Common myeloid progenitor, CD34-positive (primary cell): ENCODE measurements at regions not wholly inside any gene's neighbourhood (a gene's known extent, or its start where the extent isn't known, plus 50 kb on each side); places are given as distances from the start of the nearest gene placed in this dataset.

ENCODE experiments used
- CTCF ChIA-PET: fragments of 350-600 bp; sonication (Branson Sonifier 250); formaldehyde crosslinking; loops from one replicate; lab custom pipeline; 2021; ENCODE audit warnings: antibody characterized with exemption; lab: Charles Lee
- POLR2A ChIA-PET: fragments of 350-600 bp; sonication (Branson Sonifier 250); formaldehyde crosslinking; loops from one replicate; lab custom pipeline; 2021; ENCODE audit warnings: antibody characterized with exemption; lab: Charles Lee
- DNase-seq, 3 donors: peaks; one replicate each; pipeline versions ENCODE4 v3.0.0 to v3.0.0-alpha.2; 2013
- H3K27ac ChIP-seq, 2 experiments: 1 replicate in 1 of 2; 2 replicates in 1 of 2; pipeline ENCODE4 v1.7.0; 2013; ENCODE audit warnings: inconsistent platforms in 2 of 2, low read length in 2 of 2, mild to moderate bottlenecking in 2 of 2, low read depth in 1 of 2, moderate library complexity in 1 of 2; ENCODE audit not compliant: severe bottlenecking in 2 of 2, insufficient read depth in 1 of 2, poor library complexity in 1 of 2
- H3K27me3 ChIP-seq, 5 experiments: replicated peaks in 2 of 5; 1 replicate in 3 of 5; 2 replicates in 2 of 5; pipeline versions ENCODE4 v1.6.1 to v1.7.0; 2013; ENCODE audit warnings: low read length in 4 of 5, mild to moderate bottlenecking in 2 of 5, moderate library complexity in 2 of 5, inconsistent platforms in 1 of 5; ENCODE audit not compliant: insufficient read depth in 5 of 5, control insufficient read depth in 4 of 5
- H3K36me3 ChIP-seq, 4 experiments: 1 replicate in 2 of 4; 2 replicates in 2 of 4; pipeline versions ENCODE4 v1.6.1 to v1.7.0; 2013; ENCODE audit warnings: low read length in 3 of 4, control low read depth in 1 of 4, mild to moderate bottlenecking in 1 of 4; ENCODE audit not compliant: control insufficient read depth in 4 of 4, insufficient read depth in 4 of 4
- H3K4me1 ChIP-seq, 4 experiments: 1 replicate in 3 of 4; 2 replicates in 1 of 4; pipeline versions ENCODE4 v1.6.1 to v1.7.1; 2013; ENCODE audit warnings: low read length in 3 of 4, mild to moderate bottlenecking in 3 of 4, control low read depth in 1 of 4, inconsistent platforms in 1 of 4, moderate library complexity in 1 of 4; ENCODE audit not compliant: control insufficient read depth in 4 of 4, insufficient read depth in 4 of 4; ENCODE audit errors: control extremely low read depth in 1 of 4
- H3K4me3 ChIP-seq, 7 experiments: 1 replicate in 4 of 7; 2 replicates in 3 of 7; pipeline versions ENCODE4 v1.5.1 to v1.7.0; 2013; ENCODE audit warnings: mild to moderate bottlenecking in 7 of 7, low read length in 6 of 7, moderate library complexity in 6 of 7, inconsistent platforms in 2 of 7, low read depth in 2 of 7, control low read depth in 1 of 7; ENCODE audit not compliant: insufficient read depth in 4 of 7, control insufficient read depth in 1 of 7; ENCODE audit errors: extremely low read depth in 1 of 7
- H3K9me3 ChIP-seq, 5 experiments: 1 replicate in 4 of 5; 2 replicates in 1 of 5; pipeline versions ENCODE4 v1.6.1 to v1.7.1; 2013; ENCODE audit warnings: low read length in 4 of 5, mild to moderate bottlenecking in 2 of 5, inconsistent platforms in 1 of 5, low read depth in 1 of 5, moderate library complexity in 1 of 5; ENCODE audit not compliant: control insufficient read depth in 4 of 5, insufficient read depth in 2 of 5; ENCODE audit errors: control extremely low read depth in 1 of 5
- WGBS: methylation state at CpG from one replicate; pipeline ENCODE4 v1.1.5; 2013; ENCODE audit not compliant: insufficient coverage; 5-methylcytosine and 5-hydroxymethylcytosine counted together

DNA sequence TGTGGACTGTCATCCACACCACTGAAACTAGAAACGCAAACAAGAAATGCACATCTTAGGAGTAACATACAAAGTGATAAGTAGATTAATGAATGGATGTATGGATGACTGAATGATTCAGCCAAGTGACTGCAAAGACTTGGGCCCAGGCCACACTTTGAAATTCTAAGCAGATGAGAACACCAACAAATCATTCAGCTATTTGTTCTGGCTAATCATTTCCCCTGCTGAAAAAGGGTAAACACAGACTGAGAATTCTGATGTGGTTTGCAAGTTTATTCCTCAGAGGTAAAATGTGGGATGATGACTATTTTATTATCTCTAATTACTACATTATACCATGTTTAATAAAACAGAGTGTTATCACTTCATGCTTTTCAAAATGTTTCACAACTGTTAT lies 163.2 kb upstream of the ADAMTS16 start:
- WGBS, result no CpG with 5 or more reads among the region's 1 CpG
- Histone ChIP-seq H3K27me3 (no peaks in the 10 kb centered on the region), H3K36me3 (no peaks in the 10 kb centered on the region), H3K27ac (no peak overlapping the region), H3K4me3 (no peak overlapping the region), H3K4me1 (no peaks in the 10 kb centered on the region), H3K9me3 (no peaks in the 10 kb centered on the region)
- DNase-seq, result no peak
- ChIA-PET CTCF (no interaction called here), POLR2A (no interaction called here)

DNA sequence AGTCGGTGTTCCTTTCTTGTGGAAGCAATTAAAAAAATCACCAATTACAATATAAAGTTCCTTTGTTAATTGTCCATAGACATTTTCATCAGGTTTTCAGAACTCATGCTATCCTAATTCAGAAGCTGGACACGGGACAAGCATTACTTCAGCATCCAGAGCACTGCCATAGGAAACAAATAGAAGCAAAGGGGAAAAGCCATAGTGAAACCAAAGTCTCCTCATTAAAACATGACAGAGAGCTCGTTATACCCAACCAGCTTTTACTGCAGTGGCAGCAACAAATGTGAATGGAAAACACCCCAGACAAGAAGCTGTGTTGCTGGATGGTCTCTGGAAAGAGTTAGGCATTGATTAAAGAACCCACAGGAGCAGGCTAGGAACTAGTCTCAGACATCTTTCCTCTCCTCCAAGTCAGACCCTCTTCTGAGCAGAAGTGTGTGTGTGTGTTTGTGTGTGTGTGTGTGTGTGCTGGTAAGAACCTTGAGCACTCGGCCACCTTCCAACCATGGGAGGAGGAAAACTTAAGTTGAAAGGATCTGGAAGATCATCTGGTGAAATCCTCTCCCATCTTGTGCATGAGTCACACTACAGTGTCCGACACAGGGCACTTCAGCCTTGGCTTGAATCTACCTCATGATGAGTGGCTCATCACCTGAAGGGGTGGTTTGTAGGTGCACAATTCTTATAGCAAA lies 162.6 kb upstream of the ADAMTS16 start:
- Histone ChIP-seq H3K4me3 (no peak overlapping the region), H3K27me3 (no peaks in the 10 kb centered on the region), H3K36me3 (no peaks in the 10 kb centered on the region), H3K27ac (no peak overlapping the region), H3K9me3 (no peaks in the 10 kb centered on the region), H3K4me1 (no peaks in the 10 kb centered on the region)
- DNase-seq, result no peak
- CTCF ChIA-PET, result no interaction called here
- POLR2A ChIA-PET, result no interaction called here
- WGBS, result 79% methylated on average over 2 of the region's 5 CpGs

DNA sequence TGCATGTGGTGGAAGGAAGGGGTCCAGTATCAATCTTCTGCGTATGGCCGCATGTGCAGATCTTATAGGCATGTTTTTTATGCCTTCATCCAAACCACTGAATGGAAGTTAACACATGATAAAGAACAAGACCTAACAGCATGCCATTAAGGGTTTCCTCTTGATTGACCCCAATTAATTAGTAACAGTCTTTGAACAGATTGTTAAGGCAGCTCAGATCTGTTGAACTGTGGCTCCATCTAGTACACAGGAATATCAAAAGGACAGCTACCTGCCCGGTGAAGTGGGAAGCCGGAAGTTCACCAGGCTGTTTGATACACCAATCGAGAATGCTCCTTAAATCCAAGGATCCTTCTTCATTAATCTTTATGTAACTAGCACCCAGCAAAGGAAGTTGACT lies 159.9 kb upstream of the ADAMTS16 start:
- no peaks in the 10 kb centered on the region for H3K9me3 ChIP-seq

DNA sequence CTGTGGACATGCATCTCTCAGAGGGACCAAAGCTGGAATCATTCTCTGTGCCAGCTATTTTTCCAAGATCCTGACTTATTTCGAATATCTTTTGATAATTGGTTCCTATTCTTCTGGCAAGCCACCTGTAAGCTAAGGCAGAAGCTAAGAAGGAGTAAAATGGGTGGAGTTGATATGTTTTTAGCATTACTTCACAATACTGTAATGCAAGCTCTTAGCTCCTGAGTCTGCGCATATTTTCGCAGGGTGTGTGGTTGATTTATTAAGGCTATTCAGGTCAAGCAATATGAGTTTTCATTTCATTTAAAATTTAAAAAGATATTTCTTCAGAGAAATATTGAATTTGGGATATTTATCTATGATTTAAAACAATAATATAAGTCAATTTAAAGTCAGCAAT lies 158.5 kb upstream of the ADAMTS16 start:
- Histone ChIP-seq H3K4me3 (no peak overlapping the region), H3K4me1 (no peaks in the 10 kb centered on the region), H3K27ac (no peak overlapping the region), H3K36me3 (no peaks in the 10 kb centered on the region), H3K9me3 (no peaks in the 10 kb centered on the region), H3K27me3 (no peaks in the 10 kb centered on the region)
- 40% methylated on average over 1 of the region's 3 CpGs for WGBS
- no peak for DNase-seq
- ChIA-PET CTCF (no interaction called here), POLR2A (no interaction called here)

More for the DNA sequence above, 159.9 kb upstream of the ADAMTS16 start:
- H3K4me1 ChIP-seq, result no peaks in the 10 kb centered on the region
- no peaks in the 10 kb centered on the region for H3K27me3 ChIP-seq
- H3K27ac ChIP-seq, result no peak overlapping the region
- no peak for DNase-seq
- POLR2A ChIA-PET, result no interaction called here
- 92% methylated on average over 3 of the region's 5 CpGs for WGBS
- H3K4me3 ChIP-seq, result no peak overlapping the region
- no peaks in the 10 kb centered on the region for H3K36me3 ChIP-seq
- CTCF ChIA-PET, result no interaction called here

DNA sequence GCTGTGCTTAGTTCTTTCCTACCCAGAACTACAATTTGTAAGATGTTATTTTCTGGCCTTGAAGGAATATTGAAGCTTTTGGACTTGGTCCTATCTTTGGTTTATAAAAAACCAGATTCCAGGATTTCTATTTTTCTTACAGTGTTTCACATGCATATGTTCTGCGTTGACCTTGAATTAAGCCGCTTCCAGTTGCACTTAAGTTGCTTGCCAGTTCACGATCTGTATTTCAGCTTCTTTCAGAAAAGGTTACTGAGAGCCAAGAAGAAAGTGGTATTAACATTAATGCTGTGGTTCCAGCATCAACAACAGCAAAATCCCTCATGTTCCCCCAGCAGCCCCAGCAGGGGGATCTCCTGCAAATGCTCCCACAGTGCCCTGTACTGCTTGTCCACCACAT lies 156.4 kb upstream of the ADAMTS16 start:
- ChIA-PET CTCF (no interaction called here), POLR2A (no interaction called here)
- H3K4me1 ChIP-seq, result no peaks in the 10 kb centered on the region
- DNase-seq, result no peak
- WGBS, result 100% methylated on average over 1 of the region's 3 CpGs
- H3K9me3 ChIP-seq, result no peaks in the 10 kb centered on the region
- no peaks in the 10 kb centered on the region for H3K27me3 ChIP-seq
- no peak overlapping the region for H3K27ac ChIP-seq
- no peaks in the 10 kb centered on the region for H3K36me3 ChIP-seq
- no peak overlapping the region for H3K4me3 ChIP-seq

DNA sequence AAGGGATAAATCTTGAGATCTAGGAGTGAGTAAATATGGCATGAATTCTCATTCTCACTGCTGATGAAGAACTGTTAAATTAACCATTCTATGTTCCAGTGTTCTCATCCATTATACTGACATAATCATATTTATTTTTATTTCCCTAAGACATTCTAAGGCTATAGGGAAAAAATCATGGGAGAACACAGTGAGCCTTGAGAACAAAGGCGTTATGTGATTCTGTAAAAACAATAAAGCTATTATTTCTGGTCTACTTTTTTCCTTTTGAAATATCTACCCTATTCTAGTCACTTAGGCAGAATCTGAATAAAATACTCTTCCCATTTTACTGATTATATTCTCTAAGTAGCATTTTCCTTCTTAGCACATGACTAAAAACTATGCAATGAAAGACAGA lies 155.7 kb upstream of the ADAMTS16 start:
- no peaks in the 10 kb centered on the region for H3K27me3 ChIP-seq
- no peak overlapping the region for H3K4me3 ChIP-seq
- POLR2A ChIA-PET, result no interaction called here
- no CpG with 5 or more reads among the region's 1 CpG for WGBS
- H3K27ac ChIP-seq, result no peak overlapping the region
- CTCF ChIA-PET, result no interaction called here
- no peaks in the 10 kb centered on the region for H3K36me3 ChIP-seq
- H3K4me1 ChIP-seq, result no peaks in the 10 kb centered on the region
- no peak for DNase-seq
- no peaks in the 10 kb centered on the region for H3K9me3 ChIP-seq

DNA sequence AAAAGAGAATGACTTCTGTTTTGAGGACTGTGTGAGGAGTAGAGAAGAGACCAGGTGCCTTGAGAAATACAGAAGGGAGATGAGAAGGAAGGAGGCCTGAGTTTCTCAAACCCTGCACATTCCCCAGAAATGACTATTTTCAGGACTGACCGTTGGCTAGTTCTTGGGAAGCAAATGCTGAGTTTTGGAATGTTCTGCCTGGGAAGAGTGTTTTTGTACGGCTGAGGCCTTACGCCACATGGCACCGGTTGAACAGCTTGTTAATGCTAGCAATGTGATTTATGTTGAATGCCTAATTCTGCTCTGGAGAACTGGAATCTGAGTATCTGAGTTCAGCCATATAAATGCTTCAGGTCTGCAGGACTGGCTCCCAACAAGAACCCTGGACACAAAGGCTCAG lies 152.7 kb upstream of the ADAMTS16 start:
- no peaks in the 10 kb centered on the region for H3K27me3 ChIP-seq
- H3K4me3 ChIP-seq, result no peak overlapping the region
- H3K9me3 ChIP-seq, result no peaks in the 10 kb centered on the region
- H3K4me1 ChIP-seq, result no peaks in the 10 kb centered on the region
- ChIA-PET POLR2A (no interaction called here), CTCF (no interaction called here)
- H3K27ac ChIP-seq, result no peak overlapping the region
- 93% methylated on average over 3 of the region's 4 CpGs for WGBS
- DNase-seq, result no peak
- no peaks in the 10 kb centered on the region for H3K36me3 ChIP-seq
